ENCODE measurements at regions not wholly inside any gene's neighbourhood (a gene's known extent, or its start where the extent isn't known, plus 50 kb on each side); places are given as distances from the start of the nearest gene placed in this dataset.

GRCh38 chr12:119266963-119267362 lies 67.6 kb upstream of the CCDC60 start:
- ChIA-PET CTCF (no interaction called here), POLR2A (no interaction called here)
- H3K9me3 Mint-ChIP-seq: peaks cover 12% of the 10 kb centered on the region
- intact Hi-C loops (cut with micrococcal nuclease): no loop called here
- TF ChIP-seq, protein P1, sequence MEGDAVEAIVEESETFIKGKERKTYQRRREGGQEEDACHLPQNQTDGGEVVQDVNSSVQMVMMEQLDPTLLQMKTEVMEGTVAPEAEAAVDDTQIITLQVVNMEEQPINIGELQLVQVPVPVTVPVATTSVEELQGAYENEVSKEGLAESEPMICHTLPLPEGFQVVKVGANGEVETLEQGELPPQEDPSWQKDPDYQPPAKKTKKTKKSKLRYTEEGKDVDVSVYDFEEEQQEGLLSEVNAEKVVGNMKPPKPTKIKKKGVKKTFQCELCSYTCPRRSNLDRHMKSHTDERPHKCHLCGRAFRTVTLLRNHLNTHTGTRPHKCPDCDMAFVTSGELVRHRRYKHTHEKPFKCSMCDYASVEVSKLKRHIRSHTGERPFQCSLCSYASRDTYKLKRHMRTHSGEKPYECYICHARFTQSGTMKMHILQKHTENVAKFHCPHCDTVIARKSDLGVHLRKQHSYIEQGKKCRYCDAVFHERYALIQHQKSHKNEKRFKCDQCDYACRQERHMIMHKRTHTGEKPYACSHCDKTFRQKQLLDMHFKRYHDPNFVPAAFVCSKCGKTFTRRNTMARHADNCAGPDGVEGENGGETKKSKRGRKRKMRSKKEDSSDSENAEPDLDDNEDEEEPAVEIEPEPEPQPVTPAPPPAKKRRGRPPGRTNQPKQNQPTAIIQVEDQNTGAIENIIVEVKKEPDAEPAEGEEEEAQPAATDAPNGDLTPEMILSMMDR (IDR thresholded peaks at IDR 0.05): no peak
- H3K4me3 Mint-ChIP-seq: no peak overlapping the region
- H3K36me3 Mint-ChIP-seq (ENCODE audit: low read depth): no peaks in the 10 kb centered on the region
- ATAC-seq (no peak), DNase-seq (no peak)
- H3K27me3 Mint-ChIP-seq: peaks cover 1% of the 10 kb centered on the region
- H3K27ac Mint-ChIP-seq: no peak overlapping the region
- H3K4me1 Mint-ChIP-seq (ENCODE audit: low read depth): no peaks in the 10 kb centered on the region

- TF ChIP-seq, protein P1 (IDR thresholded peaks at IDR 0.05): no peak
- Mint-ChIP-seq H3K27ac (no peak overlapping the region), H3K4me3 (no peak overlapping the region), H3K27me3 (no peaks in the 10 kb centered on the region), H3K36me3 (ENCODE audit: low read depth) (no peaks in the 10 kb centered on the region), H3K9me3 (no peaks in the 10 kb centered on the region), H3K4me1 (ENCODE audit: low read depth) (no peaks in the 10 kb centered on the region)
- CTCF ChIA-PET: interaction anchor here (0.7 to 1.0 kb wide), 2 partner anchors 161 to 270 kb away, joined by 3 read pairs; no protein-coding TSS in a partner anchor
- intact Hi-C loops (cut with micrococcal nuclease): no loop called here
- ATAC-seq (no peak), DNase-seq (no peak)
- POLR2A ChIA-PET: no interaction called here
Observed at GRCh38 chr12:119274636-119275065, 59.9 kb upstream of the CCDC60 start.

DNA sequence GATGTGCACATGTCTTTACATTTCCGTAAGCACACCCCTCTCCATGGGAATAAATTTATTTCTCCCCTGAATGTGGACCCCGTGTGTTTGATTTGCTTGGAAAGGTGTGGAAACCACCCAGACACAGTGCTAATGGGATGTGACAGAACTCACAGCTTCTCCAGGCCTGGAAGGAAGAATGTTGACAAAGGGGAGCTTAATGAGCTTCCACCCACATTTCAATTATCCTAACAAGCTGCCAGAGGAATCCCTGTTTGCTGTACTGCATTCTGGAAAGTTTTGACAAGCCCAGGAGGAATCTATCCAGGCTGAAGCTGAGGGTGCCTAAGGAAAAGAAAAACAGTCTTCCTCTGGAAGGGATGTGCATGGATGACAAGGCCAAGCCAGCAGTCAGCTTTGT lies 51.2 kb upstream of the CCDC60 start:
- TF ChIP-seq, protein P1 (IDR thresholded peaks at IDR 0.05): no peak
- no peak overlapping the region for H3K27ac Mint-ChIP-seq
- no peaks in the 10 kb centered on the region for H3K9me3 Mint-ChIP-seq
- H3K27me3 Mint-ChIP-seq: peaks cover 8% of the 10 kb centered on the region
- CTCF ChIA-PET: interaction anchor here (1.0 kb wide), 1 partner anchor 161 kb away, joined by 3 read pairs; no protein-coding TSS in a partner anchor
- H3K36me3 Mint-ChIP-seq (ENCODE audit: low read depth): no peaks in the 10 kb centered on the region
- intact Hi-C loops (cut with micrococcal nuclease): no loop called here
- POLR2A ChIA-PET: no interaction called here
- ATAC-seq (no peak), DNase-seq (no peak)
- H3K4me1 Mint-ChIP-seq (ENCODE audit: low read depth): no peaks in the 10 kb centered on the region
- H3K4me3 Mint-ChIP-seq: no peak overlapping the region
